Naive thymus-derived CD8-positive, alpha-beta T cell (primary cell): ENCODE measurements at regions not wholly inside any gene's neighbourhood (a gene's known extent, or its start where the extent isn't known, plus 50 kb on each side); places are given as distances from the start of the nearest gene placed in this dataset.

Experiments used
- ATAC-seq, 2 donors: fragments of 150-1000 bp; cut with Tn5 transposase in 1 of 2; sonication (Bioruptor Pico), chemical (Tn5 transposase) in 1 of 2; 1 replicate in 1 of 2; 2 replicates in 1 of 2; pipeline ENCODE4 v1.10.0; 2021; ENCODE audit warnings: mild to moderate bottlenecking in 2 of 2, moderate library complexity in 2 of 2
- POLR2A ChIA-PET: fragments of 350-600 bp; sonication (Branson Sonifier 250); formaldehyde crosslinking; loops from one replicate; lab custom pipeline; 2021; ENCODE audit warnings: antibody characterized with exemption; lab: Charles Lee
- DNase-seq, 10 donors: peaks; one replicate each; pipeline versions ENCODE4 v3.0.0 to v3.0.0-alpha.2; 2020 to 2022
- H3K27ac Mint-ChIP-seq, 10 donors: one replicate each; pipeline ENCODE4 v1.8.0; 2020 to 2022; ENCODE audit warnings: mild to moderate bottlenecking in 10 of 10, mixed read lengths in 10 of 10, moderate library complexity in 4 of 10, inconsistent platforms in 1 of 10
- H3K27me3 Mint-ChIP-seq, 5 donors: one replicate each; pipeline ENCODE4 v1.8.0; 2021 to 2022; ENCODE audit warnings: mixed read lengths in 5 of 5
- H3K36me3 Mint-ChIP-seq, 3 donors: one replicate each; pipeline ENCODE4 v1.8.0; 2020 to 2022; ENCODE audit warnings: mixed read lengths in 3 of 3, mild to moderate bottlenecking in 2 of 3, inconsistent platforms in 1 of 3
- H3K4me1 Mint-ChIP-seq, 4 donors: one replicate each; pipeline ENCODE4 v1.8.0; 2021 to 2022; ENCODE audit warnings: mixed read lengths in 4 of 4
- H3K4me3 Mint-ChIP-seq, 10 donors: one replicate each; pipeline ENCODE4 v1.8.0; 2020 to 2022; ENCODE audit warnings: mild to moderate bottlenecking in 10 of 10, mixed read lengths in 10 of 10, moderate library complexity in 6 of 10, inconsistent platforms in 1 of 10
- H3K9me3 Mint-ChIP-seq, 9 donors: one replicate each; pipeline ENCODE4 v1.8.0; 2020 to 2022; ENCODE audit warnings: mixed read lengths in 9 of 9, mild to moderate bottlenecking in 3 of 9, inconsistent platforms in 1 of 9, moderate library complexity in 1 of 9

GRCh38 chr13:40083841-40084240 is 428.4 kb downstream of the COG6 start:
- POLR2A ChIA-PET: no interaction called here
- Mint-ChIP-seq H3K4me3 (no peak overlapping the region), H3K9me3 (no peaks in the 10 kb centered on the region), H3K27ac (no peak overlapping the region), H3K27me3 (no peaks in the 10 kb centered on the region), H3K4me1 (peaks cover 0 to 6% (median under 1%) of the 10 kb centered on the region in 4 donors), H3K36me3 (peaks cover 0 to 2% (median 0%) of the 10 kb centered on the region in 3 donors)
- ATAC-seq (no peak), DNase-seq (no peak)

- peaks cover 0 to 6% (median 2%) of the 10 kb centered on the region in 4 donors for H3K4me1 Mint-ChIP-seq
- no peak overlapping the region for H3K4me3 Mint-ChIP-seq
- no peak overlapping the region for H3K27ac Mint-ChIP-seq
- POLR2A ChIA-PET: interaction anchor here (1.0 kb wide), 1 partner anchor 9 kb away, joined by 4 read pairs; no protein-coding TSS in a partner anchor
- no peaks in the 10 kb centered on the region for H3K9me3 Mint-ChIP-seq
- no peak for ATAC-seq
- peaks cover 0 to 2% (median 0%) of the 10 kb centered on the region in 3 donors for H3K36me3 Mint-ChIP-seq
- no peak for DNase-seq
- no peaks in the 10 kb centered on the region for H3K27me3 Mint-ChIP-seq
These were observed 429.5 kb downstream of the COG6 start for GRCh38 chr13:40084934-40085333.

- H3K27ac Mint-ChIP-seq: peak overlapping the region in 3 of 10 donors; percentile 26 to 57 (median 43)
- POLR2A ChIA-PET: interaction anchor here (0.8 kb wide), 1 partner anchor 151 kb away, joined by 3 read pairs; no protein-coding TSS in a partner anchor
- peaks cover 0 to 6% (median 3%) of the 10 kb centered on the region in 4 donors for H3K4me1 Mint-ChIP-seq
- peaks cover 0 to 2% (median 0%) of the 10 kb centered on the region in 3 donors for H3K36me3 Mint-ChIP-seq
- H3K9me3 Mint-ChIP-seq: no peaks in the 10 kb centered on the region
- no peaks in the 10 kb centered on the region for H3K27me3 Mint-ChIP-seq
- DNase-seq (no peak), ATAC-seq (no peak)
- no peak overlapping the region for H3K4me3 Mint-ChIP-seq
These were observed 431.9 kb downstream of the COG6 start for GRCh38 chr13:40087091-40088002.

DNA sequence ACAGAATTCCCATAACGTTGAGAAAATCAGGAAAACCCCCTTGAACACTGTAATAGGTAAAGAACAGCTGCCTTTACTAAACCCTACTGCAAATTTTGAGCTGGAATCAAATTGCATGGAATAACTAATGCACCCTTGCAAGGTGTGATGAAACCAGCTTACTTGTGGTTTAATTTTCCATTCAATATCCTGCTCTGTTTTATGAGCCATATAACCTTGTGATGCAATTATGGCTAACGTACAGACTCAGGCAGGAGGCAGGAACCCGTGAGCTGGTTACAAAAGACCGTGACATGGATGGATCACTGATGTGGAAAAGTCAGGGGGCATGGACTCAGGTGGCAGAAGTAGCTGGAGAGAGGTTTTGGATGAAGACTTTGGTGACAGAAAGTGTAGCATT is 438.6 kb downstream of the COG6 start:
- POLR2A ChIA-PET: interaction anchor here (1.2 kb wide), 1 partner anchor 9 kb away, joined by 4 read pairs; no protein-coding TSS in a partner anchor
- H3K4me3 Mint-ChIP-seq: no peak overlapping the region
- H3K36me3 Mint-ChIP-seq: peaks cover 0 to 6% (median 5%) of the 10 kb centered on the region in 3 donors

DNA sequence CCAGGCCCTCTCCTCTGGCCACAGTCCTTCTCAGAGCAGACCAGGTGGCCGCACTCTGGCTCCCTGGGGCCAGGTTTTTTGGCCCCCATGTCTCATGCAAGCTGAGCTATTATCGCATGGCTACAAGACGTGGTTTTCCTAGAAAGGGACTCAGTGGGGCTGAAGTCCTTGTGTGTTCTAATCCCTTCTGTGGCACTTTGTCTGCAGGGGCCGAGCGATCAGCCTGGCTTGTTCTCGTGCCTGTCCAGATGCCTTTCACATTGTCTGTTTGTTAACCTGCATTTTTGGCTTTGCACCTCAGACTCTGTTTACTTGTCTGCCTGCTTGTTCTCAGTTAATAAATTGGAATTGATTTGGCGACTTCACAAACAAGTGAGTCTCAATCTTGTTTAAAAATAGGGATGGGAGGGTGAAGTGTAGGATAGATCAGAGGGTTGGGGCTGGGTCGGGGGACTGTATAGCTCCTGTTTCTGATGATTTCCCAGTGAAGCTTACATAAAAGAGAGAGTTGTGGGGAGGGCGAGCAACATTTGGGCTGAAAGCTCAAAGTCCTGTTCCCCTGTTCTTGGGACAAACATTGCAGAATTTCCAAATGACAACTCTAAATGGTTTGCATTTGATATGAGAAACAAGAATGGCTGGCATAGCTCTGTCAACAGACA is 440.4 kb downstream of the COG6 start:
- ATAC-seq: no peak
- H3K4me3 Mint-ChIP-seq: peak overlapping the region in 1 of 10 donors; percentile 8
- H3K9me3 Mint-ChIP-seq: peaks cover 3 to 17% (median 8%) of the 10 kb centered on the region in 9 donors
- POLR2A ChIA-PET: interaction anchor here (0.9 to 2.4 kb wide), 2 partner anchors 51 to 92 kb away, joined by 3 to 8 read pairs; no protein-coding TSS in a partner anchor
- H3K27me3 Mint-ChIP-seq: peaks cover 0 to 2% (median 0%) of the 10 kb centered on the region in 5 donors
- H3K36me3 Mint-ChIP-seq: peaks cover 0 to 8% (median 6%) of the 10 kb centered on the region in 3 donors
- H3K4me1 Mint-ChIP-seq: peaks cover 14 to 31% (median 18%) of the 10 kb centered on the region in 4 donors
- H3K27ac Mint-ChIP-seq: peak overlapping the region in 8 of 10 donors; percentile 1 to 79 (median 32)
- no peak for DNase-seq

More for the DNA sequence above, 438.6 kb downstream of the COG6 start:
- Mint-ChIP-seq H3K27ac (peak overlapping the region in 1 of 10 donors; percentile 46), H3K9me3 (peaks cover 0 to 8% (median 6%) of the 10 kb centered on the region in 9 donors), H3K4me1 (peaks cover 14 to 31% (median 18%) of the 10 kb centered on the region in 4 donors), H3K27me3 (peaks cover 0 to 2% (median 0%) of the 10 kb centered on the region in 5 donors)
- no peak for ATAC-seq
- DNase-seq: no peak

- Mint-ChIP-seq H3K27ac (peak overlapping the region in 9 of 10 donors; percentile 1 to 79 (median 32)), H3K4me3 (peak overlapping the region in 1 of 10 donors; percentile 8), H3K27me3 (peaks cover 0 to 2% (median 0%) of the 10 kb centered on the region in 5 donors), H3K36me3 (peaks cover 0 to 8% (median 6%) of the 10 kb centered on the region in 3 donors), H3K4me1 (peaks cover 15 to 35% (median 19%) of the 10 kb centered on the region in 4 donors), H3K9me3 (peaks cover 3 to 17% (median 8%) of the 10 kb centered on the region in 9 donors)
- DNase-seq (peak in 5 of 10 donors; percentile 12 to 51 (median 32)), ATAC-seq (peak; percentile 92 to 93)
- POLR2A ChIA-PET: interaction anchor here (0.9 to 2.4 kb wide), 2 partner anchors 50 to 91 kb away, joined by 3 to 8 read pairs; no protein-coding TSS in a partner anchor
These were observed 441.0 kb downstream of the COG6 start for GRCh38 chr13:40096357-40096901.

- POLR2A ChIA-PET: no interaction called here
- H3K36me3 Mint-ChIP-seq: peaks cover 0 to 8% (median 6%) of the 10 kb centered on the region in 3 donors
- H3K9me3 Mint-ChIP-seq: peaks cover 3 to 17% (median 8%) of the 10 kb centered on the region in 9 donors
- DNase-seq (no peak), ATAC-seq (no peak)
- H3K27ac Mint-ChIP-seq: peak overlapping the region in 2 of 10 donors; percentile 54 to 71
- peaks cover 19 to 48% (median 28%) of the 10 kb centered on the region in 4 donors for H3K4me1 Mint-ChIP-seq
- peaks cover 0 to 2% (median 0%) of the 10 kb centered on the region in 5 donors for H3K27me3 Mint-ChIP-seq
- H3K4me3 Mint-ChIP-seq: no peak overlapping the region
These were observed 442.8 kb downstream of the COG6 start for GRCh38 chr13:40098246-40098645.

- POLR2A ChIA-PET: interaction anchor here (0.8 kb wide), 1 partner anchor 85 kb away, joined by 4 read pairs; no protein-coding TSS in a partner anchor
- Mint-ChIP-seq H3K27ac (peak overlapping the region in 4 of 10 donors; percentile 36 to 72 (median 50)), H3K27me3 (peaks cover 0 to 2% (median 0%) of the 10 kb centered on the region in 5 donors), H3K4me3 (no peak overlapping the region), H3K4me1 (peaks cover 11 to 36% (median 18%) of the 10 kb centered on the region in 4 donors), H3K36me3 (peaks cover 0 to 11% (median 6%) of the 10 kb centered on the region in 3 donors), H3K9me3 (peaks cover 3 to 17% (median 8%) of the 10 kb centered on the region in 9 donors)
- ATAC-seq (no peak), DNase-seq (no peak)
These were observed 446.4 kb downstream of the COG6 start for GRCh38 chr13:40101708-40102359.

DNA sequence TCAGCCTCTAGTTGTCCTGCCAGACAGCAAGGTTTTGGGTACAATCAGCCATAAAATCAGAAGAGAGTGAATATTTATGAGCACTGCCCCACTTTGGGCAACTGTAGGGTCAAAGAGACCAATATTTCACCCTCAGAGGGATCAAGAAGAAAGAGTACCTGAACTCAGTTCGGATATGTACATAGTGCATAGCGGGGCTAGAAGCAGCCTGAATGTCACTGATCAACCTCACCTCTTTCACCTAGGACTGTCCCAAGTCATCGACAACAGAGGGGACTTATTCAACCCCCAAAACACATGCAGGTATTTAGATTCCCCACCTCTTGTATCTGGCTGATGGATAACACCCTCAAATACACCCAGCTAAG is 446.9 kb downstream of the COG6 start:
- ATAC-seq (no peak), DNase-seq (no peak)
- POLR2A ChIA-PET: interaction anchor here (0.5 to 0.8 kb wide), 2 partner anchors 84 to 212 kb away, joined by 4 to 5 read pairs; no protein-coding TSS in a partner anchor
- H3K27ac Mint-ChIP-seq: peak overlapping the region in 3 of 10 donors; percentile 30 to 72 (median 45)
- H3K27me3 Mint-ChIP-seq: peaks cover 0 to 2% (median 0%) of the 10 kb centered on the region in 5 donors
- H3K9me3 Mint-ChIP-seq: peaks cover 3 to 17% (median 8%) of the 10 kb centered on the region in 9 donors
- peaks cover 0 to 11% (median 6%) of the 10 kb centered on the region in 3 donors for H3K36me3 Mint-ChIP-seq
- H3K4me1 Mint-ChIP-seq: peaks cover 7 to 31% (median 17%) of the 10 kb centered on the region in 4 donors
- H3K4me3 Mint-ChIP-seq: no peak overlapping the region

- POLR2A ChIA-PET: interaction anchor here (0.5 kb wide), 1 partner anchor 211 kb away, joined by 5 read pairs; no protein-coding TSS in a partner anchor
- peaks cover 0 to 2% (median 0%) of the 10 kb centered on the region in 5 donors for H3K27me3 Mint-ChIP-seq
- no peak overlapping the region for H3K4me3 Mint-ChIP-seq
- peaks cover 3 to 14% (median 8%) of the 10 kb centered on the region in 9 donors for H3K9me3 Mint-ChIP-seq
- H3K27ac Mint-ChIP-seq: peak overlapping the region in 3 of 10 donors; percentile 30 to 76 (median 45)
- peak in 2 of 10 donors; percentile 0 to 13 for DNase-seq
- peaks cover 0 to 11% (median 6%) of the 10 kb centered on the region in 3 donors for H3K36me3 Mint-ChIP-seq
- peaks cover 6 to 26% (median 17%) of the 10 kb centered on the region in 4 donors for H3K4me1 Mint-ChIP-seq
- ATAC-seq: peak; percentile 39 to 46
These were observed 447.4 kb downstream of the COG6 start for GRCh38 chr13:40102854-40103253.

GRCh38 chr13:40103864-40104263 is 448.4 kb downstream of the COG6 start:
- peak overlapping the region in 3 of 10 donors; percentile 9 to 33 (median 23) for H3K27ac Mint-ChIP-seq
- H3K36me3 Mint-ChIP-seq: peaks cover 0 to 7% (median 2%) of the 10 kb centered on the region in 3 donors
- ATAC-seq (no peak), DNase-seq (no peak)
- H3K27me3 Mint-ChIP-seq: peaks cover 0 to 1% (median 0%) of the 10 kb centered on the region in 5 donors
- peaks cover 4 to 21% (median 13%) of the 10 kb centered on the region in 4 donors for H3K4me1 Mint-ChIP-seq
- peaks cover 2 to 11% (median 4%) of the 10 kb centered on the region in 9 donors for H3K9me3 Mint-ChIP-seq
- POLR2A ChIA-PET: no interaction called here
- H3K4me3 Mint-ChIP-seq: no peak overlapping the region
